Erythroblast (primary cell): ENCODE measurements at regions not wholly inside any gene's neighbourhood (a gene's known extent, or its start where the extent isn't known, plus 50 kb on each side); places are given as distances from the start of the nearest gene placed in this dataset.

ENCODE experiments used
- GATA1 ChIP-seq: IDR thresholded peaks from 2 replicates; pipeline ENCODE4 v1.6.1; 2011; ENCODE audit warnings: low read depth, mild to moderate bottlenecking, control low read depth, low read length, moderate library complexity
- POLR2A ChIP-seq: IDR thresholded peaks from 2 replicates; pipeline ENCODE4 v1.6.1; 2011; ENCODE audit warnings: mild to moderate bottlenecking, low read length

DNA sequence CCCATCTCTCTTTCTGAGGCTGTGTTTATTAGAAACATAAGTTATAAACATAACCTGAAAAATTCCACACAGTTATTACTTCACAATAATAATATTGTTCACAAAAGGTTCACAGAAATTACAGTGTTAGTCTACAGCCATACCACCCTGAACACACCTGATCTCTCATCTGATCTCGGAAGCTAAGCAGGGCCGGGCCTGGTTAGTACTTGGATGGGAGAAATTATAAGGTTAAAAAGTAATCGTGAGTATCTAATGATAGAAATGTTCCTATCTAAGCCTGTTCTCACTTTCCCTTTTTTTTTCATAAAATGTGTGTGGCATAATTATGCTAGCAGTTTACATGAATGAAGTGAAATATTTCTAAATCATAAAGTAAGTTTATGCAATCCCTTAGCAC is 647.8 kb downstream of the TBC1D32 start:
- TF ChIP-seq POLR2A, result no peak
- TF ChIP-seq GATA1, result no peak
